ENCODE measurements at regions not wholly inside any gene's neighbourhood (a gene's known extent, or its start where the extent isn't known, plus 50 kb on each side); places are given as distances from the start of the nearest gene placed in this dataset.
"Not testable (repeated sequence)": the region's sequence is repeated elsewhere in the genome, so short reads cannot be mapped to it uniquely, and the experiment has no call there.

- H4K5ac ChIP-seq (ENCODE audit: low read depth, low read length); H2AFZ ChIP-seq (replicated peaks; ENCODE audit: low read length, poor library complexity); intact Hi-C loops (cut with micrococcal nuclease); H3K14ac ChIP-seq (replicated peaks; ENCODE audit: low read depth, low read length); H3K79me1 ChIP-seq (ENCODE audit: low read depth in 1 of 2, low read length in 2 of 2); POLR2A ChIA-PET (ENCODE audit: unreplicated experiment); H3K4me2 ChIP-seq (ENCODE audit: low read depth, low read length); ATAC-seq (ENCODE audit: low read depth); in situ Hi-C loops (cut with MboI; ENCODE audit: low sequenced_read_pairs); dilution Hi-C loops (cut with HindIII; ENCODE audit: low sequenced_read_pairs, unreplicated experiment); H3K4ac ChIP-seq (ENCODE audit: low read depth, low read length); H3K36me3 ChIP-seq (ENCODE audit: control insufficient read depth, insufficient read depth, low read length); H3K56ac ChIP-seq (ENCODE audit: extremely low read depth, insufficient read depth, low read length); CTCF ChIA-PET; H2AK9ac ChIP-seq (replicated peaks; ENCODE audit: low read depth, low read length, poor library complexity); H3K4me3 ChIP-seq (ENCODE audit: insufficient read depth, low read depth, low read length); H2BK120ac ChIP-seq (ENCODE audit: low read depth, low read length); H3K9me3 ChIP-seq (ENCODE audit: control insufficient read depth, insufficient read depth, low read length); H3K27me3 ChIP-seq (ENCODE audit: control insufficient read depth, insufficient read depth, low read length); H2AK5ac ChIP-seq (ENCODE audit: low read depth, low read length); H3K9me1 ChIP-seq (ENCODE audit: insufficient read depth, low read length); H3K23ac ChIP-seq (ENCODE audit: low read depth, low read length); H4K8ac ChIP-seq (ENCODE audit: low read depth in 2 of 2, low read length in 2 of 2); H3K18ac ChIP-seq (ENCODE audit: low read depth, low read length); H3K27ac ChIP-seq (ENCODE audit: insufficient read depth, low read length); H2BK5ac ChIP-seq (ENCODE audit: low read depth, low read length, poor library complexity, severe bottlenecking); H2BK20ac ChIP-seq (ENCODE audit: low read depth, low read length); H4K91ac ChIP-seq (ENCODE audit: insufficient read depth, low read depth, low read length); H4K20me1 ChIP-seq (ENCODE audit: insufficient read depth, low read length); BruUV-seq (replicated peaks); H3K9ac ChIP-seq (ENCODE audit: low read depth, low read length); DNase-seq; H2BK15ac ChIP-seq (ENCODE audit: low read depth, low read length); H3K4me1 ChIP-seq (ENCODE audit: control insufficient read depth, insufficient read depth, low read length): not testable (repeated sequence)
- WGBS, 2 experiments (ENCODE audit: extremely low coverage in 2 of 2, insufficient read length in 1 of 2): 85% methylated on average over 8 of the region's 15 CpGs; no CpG with 5 or more reads in 1 of the 2 experiments
These were observed 106.0 kb upstream of the PODXL start for GRCh38 chr7:131662301-131662873.

All from IMR-90 (cell line).